ENCODE measurements at regions not wholly inside any gene's neighbourhood (a gene's known extent, or its start where the extent isn't known, plus 50 kb on each side); places are given as distances from the start of the nearest gene placed in this dataset.

DNA sequence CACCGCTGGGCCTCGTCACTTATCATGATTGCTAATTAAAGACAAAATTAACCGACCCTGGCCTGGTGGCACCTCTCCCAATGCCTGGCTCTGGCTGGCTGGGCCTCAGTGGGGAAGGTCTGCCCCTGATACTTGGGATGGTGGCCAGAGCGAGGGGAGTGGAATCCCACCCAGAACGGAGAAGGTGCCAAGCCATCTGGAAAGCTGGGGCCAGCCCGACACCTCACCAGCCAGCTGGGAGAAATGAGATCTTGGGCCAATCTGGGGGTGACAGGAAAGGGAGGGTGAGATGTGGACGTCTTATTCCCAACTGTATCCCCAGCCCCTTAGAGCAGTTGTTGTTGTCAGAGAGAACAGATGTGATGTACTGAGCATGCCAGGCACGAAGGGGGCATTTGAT, 215.0 kb upstream of the PWP1 start:
- H3K9me3 ChIP-seq: no peaks in the 10 kb centered on the region
- ATAC-seq: no peak
- intact Hi-C loops (cut with DNase I): no loop called here
- no peak for DNase-seq
- no peak overlapping the region for H3K4me3 ChIP-seq
- no peaks in the 10 kb centered on the region for H3K36me3 ChIP-seq (ENCODE audit: insufficient read depth in 1 of 2, low read depth in 1 of 2)
- H3K27me3 ChIP-seq (ENCODE audit: insufficient read depth in 3 of 3, low read length in 2 of 3): peaks cover 0 to 3% (median 0%) of the 10 kb centered on the region in 3 donors
- WGBS, 3 donors: 30 to 35% (median 34%) methylated on average over 8 of the region's 8 CpGs
- no peaks in the 10 kb centered on the region for H3K4me1 ChIP-seq
- TF ChIP-seq, protein P1, sequence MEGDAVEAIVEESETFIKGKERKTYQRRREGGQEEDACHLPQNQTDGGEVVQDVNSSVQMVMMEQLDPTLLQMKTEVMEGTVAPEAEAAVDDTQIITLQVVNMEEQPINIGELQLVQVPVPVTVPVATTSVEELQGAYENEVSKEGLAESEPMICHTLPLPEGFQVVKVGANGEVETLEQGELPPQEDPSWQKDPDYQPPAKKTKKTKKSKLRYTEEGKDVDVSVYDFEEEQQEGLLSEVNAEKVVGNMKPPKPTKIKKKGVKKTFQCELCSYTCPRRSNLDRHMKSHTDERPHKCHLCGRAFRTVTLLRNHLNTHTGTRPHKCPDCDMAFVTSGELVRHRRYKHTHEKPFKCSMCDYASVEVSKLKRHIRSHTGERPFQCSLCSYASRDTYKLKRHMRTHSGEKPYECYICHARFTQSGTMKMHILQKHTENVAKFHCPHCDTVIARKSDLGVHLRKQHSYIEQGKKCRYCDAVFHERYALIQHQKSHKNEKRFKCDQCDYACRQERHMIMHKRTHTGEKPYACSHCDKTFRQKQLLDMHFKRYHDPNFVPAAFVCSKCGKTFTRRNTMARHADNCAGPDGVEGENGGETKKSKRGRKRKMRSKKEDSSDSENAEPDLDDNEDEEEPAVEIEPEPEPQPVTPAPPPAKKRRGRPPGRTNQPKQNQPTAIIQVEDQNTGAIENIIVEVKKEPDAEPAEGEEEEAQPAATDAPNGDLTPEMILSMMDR (IDR thresholded peaks at IDR 0.05): no peak
- H3K27ac ChIP-seq: no peak overlapping the region

DNA sequence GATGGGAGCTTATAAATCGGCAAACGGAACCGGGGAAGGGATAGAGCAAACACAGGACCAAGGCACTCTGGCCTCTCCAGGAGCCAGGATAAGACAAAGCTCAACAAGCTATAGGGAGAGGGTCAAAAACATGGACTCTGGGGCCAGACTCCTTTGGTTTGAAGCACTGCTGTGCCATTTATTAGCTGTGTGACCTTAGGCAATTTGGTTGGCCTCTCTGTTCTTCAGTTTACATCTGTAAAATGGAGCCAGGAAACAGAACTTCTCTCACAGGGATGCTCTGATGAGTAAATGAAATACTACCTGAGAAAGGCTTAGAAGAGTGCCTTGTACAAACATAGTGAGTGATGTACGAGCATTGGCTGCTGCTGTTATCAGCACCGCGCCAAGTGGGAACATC, 213.3 kb upstream of the PWP1 start:
- no peak overlapping the region for H3K4me3 ChIP-seq
- no peaks in the 10 kb centered on the region for H3K4me1 ChIP-seq
- H3K27me3 ChIP-seq (ENCODE audit: insufficient read depth in 3 of 3, low read length in 2 of 3): peaks cover 0 to 3% (median 0%) of the 10 kb centered on the region in 3 donors
- DNase-seq (no peak), ATAC-seq (no peak)
- TF ChIP-seq, protein P1 (IDR thresholded peaks at IDR 0.05): no peak
- WGBS, 3 donors: 88 to 91% (median 90%) methylated on average over 6 of the region's 6 CpGs
- no peaks in the 10 kb centered on the region for H3K9me3 ChIP-seq
- no peak overlapping the region for H3K27ac ChIP-seq
- intact Hi-C loops (cut with DNase I): no loop called here
- H3K36me3 ChIP-seq (ENCODE audit: insufficient read depth in 1 of 2, low read depth in 1 of 2): no peaks in the 10 kb centered on the region

DNA sequence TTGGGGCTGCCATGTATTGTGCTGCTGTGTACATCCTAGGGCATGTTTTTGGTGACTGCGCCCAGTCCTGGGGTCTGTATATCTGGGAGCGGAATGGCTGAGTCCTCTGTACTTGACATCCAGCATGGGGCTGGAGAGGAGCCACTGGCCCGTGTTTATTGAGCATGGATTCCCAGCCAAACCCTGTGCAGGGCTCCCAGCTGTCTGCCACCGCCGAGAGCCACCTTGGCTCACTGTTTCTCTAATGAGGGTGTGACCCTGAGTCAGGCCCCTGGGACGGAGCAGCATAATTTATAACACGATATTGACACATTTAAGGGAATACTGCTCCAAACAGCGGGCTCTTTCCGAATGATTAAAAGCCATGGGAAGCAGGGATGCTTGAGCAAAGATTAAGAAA, 211.5 kb upstream of the PWP1 start:
- no peak overlapping the region for H3K27ac ChIP-seq
- WGBS, 3 donors: 45 to 54% (median 53%) methylated on average over 9 of the region's 9 CpGs
- no peaks in the 10 kb centered on the region for H3K9me3 ChIP-seq
- intact Hi-C loops (cut with DNase I): no loop called here
- DNase-seq: no peak
- TF ChIP-seq, protein P1 (IDR thresholded peaks at IDR 0.05): no peak
- H3K27me3 ChIP-seq (ENCODE audit: insufficient read depth in 3 of 3, low read length in 2 of 3): no peaks in the 10 kb centered on the region
- H3K36me3 ChIP-seq (ENCODE audit: insufficient read depth in 1 of 2, low read depth in 1 of 2): no peaks in the 10 kb centered on the region
- no peak overlapping the region for H3K4me3 ChIP-seq
- no peaks in the 10 kb centered on the region for H3K4me1 ChIP-seq
- ATAC-seq: no peak

DNA sequence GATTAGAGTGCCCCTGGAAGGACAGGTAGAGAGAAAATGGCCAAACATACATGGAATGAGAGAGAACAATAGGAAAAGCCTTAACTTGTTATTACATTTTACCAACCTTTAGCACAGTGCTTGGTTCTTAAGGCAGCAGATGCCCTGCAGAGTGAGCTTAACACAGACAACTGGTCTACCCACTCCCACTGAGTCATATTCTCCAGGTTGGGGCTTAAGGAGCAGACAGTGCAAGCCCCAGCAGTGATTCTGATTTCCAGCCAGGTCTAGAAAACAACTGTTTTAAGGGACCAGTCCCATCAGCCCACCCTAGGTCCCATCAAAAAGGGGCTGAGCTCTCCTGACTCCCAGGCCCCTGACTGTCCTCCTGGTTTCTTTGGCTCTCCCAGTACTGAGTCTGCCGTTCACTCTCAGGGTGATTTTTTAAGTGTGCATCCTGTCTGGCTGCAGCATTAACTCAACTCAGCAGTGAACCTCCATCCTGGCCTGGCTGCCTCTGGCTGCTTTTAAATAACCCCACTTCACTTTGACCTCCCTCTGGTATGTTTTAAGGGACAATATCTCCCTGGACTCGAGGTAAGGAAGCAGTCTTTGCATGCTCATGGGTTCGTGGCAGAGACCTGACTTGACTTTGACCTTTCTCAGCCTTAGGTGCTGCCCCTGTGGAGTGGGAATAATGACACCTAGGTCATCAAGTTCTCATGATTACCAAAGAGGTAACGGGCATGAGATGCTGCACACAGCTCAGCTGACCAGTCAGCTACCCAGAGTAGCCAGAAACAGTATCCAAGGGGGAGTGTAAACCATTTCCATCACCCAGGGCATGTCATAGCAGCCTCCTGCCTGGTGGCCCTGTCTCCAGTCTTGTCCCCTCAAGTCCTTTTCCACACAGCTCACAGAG, 210.7 kb upstream of the PWP1 start:
- WGBS, 3 donors: 39 to 47% (median 43%) methylated on average over 4 of the region's 4 CpGs
- intact Hi-C loops (cut with DNase I): no loop called here

More for the DNA sequence above, 210.7 kb upstream of the PWP1 start:
- Histone ChIP-seq H3K4me3 (no peak overlapping the region), H3K27ac (no peak overlapping the region), H3K36me3 (ENCODE audit: insufficient read depth in 1 of 2, low read depth in 1 of 2) (no peaks in the 10 kb centered on the region), H3K27me3 (ENCODE audit: insufficient read depth in 3 of 3, low read length in 2 of 3) (no peaks in the 10 kb centered on the region), H3K9me3 (no peaks in the 10 kb centered on the region), H3K4me1 (no peaks in the 10 kb centered on the region)
- DNase-seq (no peak), ATAC-seq (no peak)
- TF ChIP-seq, protein P1 (IDR thresholded peaks at IDR 0.05): no peak
